Naive thymus-derived CD4-positive, alpha-beta T cell (primary cell): ENCODE measurements at regions not wholly inside any gene's neighbourhood (a gene's known extent, or its start where the extent isn't known, plus 50 kb on each side); places are given as distances from the start of the nearest gene placed in this dataset.

Experiments used
- ATAC-seq: fragments of 150-1000 bp; cut with Tn5 transposase; 2 replicates; pipeline ENCODE4 v1.10.0; 2021; ENCODE audit warnings: mild to moderate bottlenecking, moderate library complexity
- CTCF ChIA-PET: fragments of 350-600 bp; sonication (Branson Sonifier 250); formaldehyde crosslinking; loops from one replicate; lab custom pipeline; 2021; ENCODE audit warnings: antibody characterized with exemption; lab: Charles Lee
- POLR2A ChIA-PET: fragments of 350-600 bp; sonication (Branson Sonifier 250); formaldehyde crosslinking; loops from one replicate; lab custom pipeline; 2021; ENCODE audit warnings: antibody characterized with exemption, inconsistent platforms; lab: Charles Lee
- DNase-seq, 9 donors: peaks; one replicate each; pipeline versions ENCODE4 v3.0.0 to v3.0.0-alpha.2; 2020 to 2022; ENCODE audit warnings: mixed read lengths in 1 of 9
- H3K27ac ChIP-seq: one replicate; pipeline ENCODE4 v1.7.0; 2013; ENCODE audit warnings: mild to moderate bottlenecking, low read depth, low read length, moderate library complexity
- H3K27me3 ChIP-seq, 2 donors: one replicate each; pipeline ENCODE4 v1.7.0; 2013; ENCODE audit warnings: low read length in 2 of 2, mild to moderate bottlenecking in 2 of 2, moderate library complexity in 2 of 2; ENCODE audit not compliant: control insufficient read depth in 2 of 2, insufficient read depth in 2 of 2
- H3K36me3 ChIP-seq, 3 experiments: 1 replicate in 2 of 3; 2 replicates in 1 of 3; pipeline ENCODE4 v1.7.0; 2013; ENCODE audit warnings: low read length in 3 of 3, mild to moderate bottlenecking in 3 of 3, moderate library complexity in 1 of 3; ENCODE audit not compliant: insufficient read depth in 3 of 3, control insufficient read depth in 2 of 3
- H3K4me1 ChIP-seq, 2 donors: one replicate each; pipeline ENCODE4 v1.7.0; 2013; ENCODE audit warnings: low read length in 2 of 2, mild to moderate bottlenecking in 2 of 2, moderate library complexity in 1 of 2; ENCODE audit not compliant: control insufficient read depth in 2 of 2, insufficient read depth in 2 of 2
- H3K4me3 ChIP-seq: 2 replicates; pipeline ENCODE4 v1.7.0; 2013; ENCODE audit warnings: mild to moderate bottlenecking, low read length
- H3K9me3 ChIP-seq, 3 experiments: 1 replicate in 2 of 3; 2 replicates in 1 of 3; pipeline ENCODE4 v1.7.0; 2013; ENCODE audit warnings: low read length in 3 of 3; ENCODE audit not compliant: control insufficient read depth in 2 of 3
- H3K27ac Mint-ChIP-seq, 9 donors: one replicate each; pipeline ENCODE4 v1.8.0; 2020 to 2022; ENCODE audit warnings: mixed read lengths in 9 of 9, mild to moderate bottlenecking in 8 of 9, moderate library complexity in 5 of 9, inconsistent platforms in 2 of 9
- H3K27me3 Mint-ChIP-seq, 5 donors: one replicate each; pipeline ENCODE4 v1.8.0; 2021 to 2022; ENCODE audit warnings: mixed read lengths in 5 of 5, mild to moderate bottlenecking in 1 of 5
- H3K36me3 Mint-ChIP-seq, 5 donors: one replicate each; pipeline ENCODE4 v1.8.0; 2020 to 2022; ENCODE audit warnings: mixed read lengths in 5 of 5, mild to moderate bottlenecking in 3 of 5, inconsistent platforms in 1 of 5
- H3K4me1 Mint-ChIP-seq, 7 donors: one replicate each; pipeline ENCODE4 v1.8.0; 2020 to 2022; ENCODE audit warnings: mixed read lengths in 7 of 7, mild to moderate bottlenecking in 3 of 7, inconsistent platforms in 1 of 7
- H3K4me3 Mint-ChIP-seq, 10 donors: one replicate each; pipeline ENCODE4 v1.8.0; 2020 to 2022; ENCODE audit warnings: mild to moderate bottlenecking in 10 of 10, mixed read lengths in 10 of 10, moderate library complexity in 6 of 10, inconsistent platforms in 2 of 10
- H3K9me3 Mint-ChIP-seq, 11 donors: one replicate each; pipeline ENCODE4 v1.8.0; 2020 to 2022; ENCODE audit warnings: mixed read lengths in 11 of 11, mild to moderate bottlenecking in 4 of 11, inconsistent platforms in 1 of 11, moderate library complexity in 1 of 11
- intact Hi-C, 2 donors: fragments of 100-400 bp; cut with micrococcal nuclease; formaldehyde crosslinking; loops; one replicate each; pipeline ENCODE4 v1.15.1; 2023

- H3K27ac ChIP-seq = no peak overlapping the region
- peaks cover 0 to 4% (median 0%) of the 10 kb centered on the region in 11 donors for H3K9me3 Mint-ChIP-seq
- H3K4me3 Mint-ChIP-seq = no peak overlapping the region
- no peaks in the 10 kb centered on the region for H3K4me1 ChIP-seq
- no peaks in the 10 kb centered on the region for H3K27me3 Mint-ChIP-seq
- DNase-seq = no peak
- H3K4me3 ChIP-seq = no peak overlapping the region
- no peaks in the 10 kb centered on the region for H3K4me1 Mint-ChIP-seq
- H3K9me3 ChIP-seq = no peaks in the 10 kb centered on the region
- no peak for ATAC-seq
- H3K27me3 ChIP-seq = no peaks in the 10 kb centered on the region
- H3K36me3 ChIP-seq = no peaks in the 10 kb centered on the region
- ChIA-PET POLR2A (no interaction called here), CTCF (no interaction called here)
- H3K36me3 Mint-ChIP-seq = no peaks in the 10 kb centered on the region
- intact Hi-C loops = no loop called here
- H3K27ac Mint-ChIP-seq = no peak overlapping the region
These were observed 167.8 kb upstream of the HAND2 start for GRCh38 chr4:173697840-173698239.

DNA sequence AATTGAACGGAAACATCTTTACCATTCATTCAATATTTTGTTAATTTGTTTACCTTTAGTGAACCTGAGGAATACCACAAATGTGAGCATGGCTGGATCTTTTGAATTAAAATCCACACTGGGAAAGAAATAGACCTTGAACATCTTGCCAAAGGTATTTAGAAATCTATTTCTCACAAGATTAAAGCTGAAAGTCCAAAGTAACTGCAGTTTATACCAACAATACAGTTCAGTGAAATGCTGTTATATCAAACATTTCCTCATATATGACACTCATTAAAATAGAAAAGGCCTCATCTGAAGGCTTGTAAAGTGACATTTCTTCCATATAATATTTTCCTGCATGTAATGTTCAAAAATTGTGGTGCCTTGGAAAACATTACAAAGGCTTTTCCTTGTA lies 166.5 kb upstream of the HAND2 start:
- no peak overlapping the region for H3K27ac ChIP-seq
- intact Hi-C loops = no loop called here
- Mint-ChIP-seq H3K27ac (no peak overlapping the region), H3K9me3 (peaks cover 0 to 5% (median 0%) of the 10 kb centered on the region in 11 donors), H3K4me3 (no peak overlapping the region), H3K36me3 (no peaks in the 10 kb centered on the region), H3K27me3 (no peaks in the 10 kb centered on the region), H3K4me1 (no peaks in the 10 kb centered on the region)
- ChIA-PET CTCF (no interaction called here), POLR2A (no interaction called here)
- H3K36me3 ChIP-seq = no peaks in the 10 kb centered on the region
- H3K4me1 ChIP-seq = no peaks in the 10 kb centered on the region
- H3K27me3 ChIP-seq = no peaks in the 10 kb centered on the region
- no peak for DNase-seq
- H3K9me3 ChIP-seq = no peaks in the 10 kb centered on the region
- no peak for ATAC-seq
- no peak overlapping the region for H3K4me3 ChIP-seq

- CTCF ChIA-PET = no interaction called here
- ATAC-seq = no peak
- no peak overlapping the region for H3K27ac ChIP-seq
- H3K36me3 ChIP-seq = no peaks in the 10 kb centered on the region
- H3K4me1 ChIP-seq = no peaks in the 10 kb centered on the region
- DNase-seq = no peak
- Mint-ChIP-seq H3K4me1 (no peaks in the 10 kb centered on the region), H3K27me3 (no peaks in the 10 kb centered on the region), H3K27ac (no peak overlapping the region), H3K36me3 (no peaks in the 10 kb centered on the region), H3K4me3 (no peak overlapping the region), H3K9me3 (peaks cover 0 to 5% (median 0%) of the 10 kb centered on the region in 11 donors)
- POLR2A ChIA-PET = no interaction called here
- intact Hi-C loops = no loop called here
- no peaks in the 10 kb centered on the region for H3K9me3 ChIP-seq
- H3K4me3 ChIP-seq = no peak overlapping the region
- H3K27me3 ChIP-seq = no peaks in the 10 kb centered on the region
These were observed 166.0 kb upstream of the HAND2 start for GRCh38 chr4:173696011-173696410.

GRCh38 chr4:173685831-173686210 lies 155.8 kb upstream of the HAND2 start:
- Histone ChIP-seq H3K27ac (no peak overlapping the region), H3K9me3 (no peaks in the 10 kb centered on the region), H3K36me3 (no peaks in the 10 kb centered on the region), H3K27me3 (no peaks in the 10 kb centered on the region), H3K4me1 (no peaks in the 10 kb centered on the region), H3K4me3 (no peak overlapping the region)
- H3K36me3 Mint-ChIP-seq = no peaks in the 10 kb centered on the region
- CTCF ChIA-PET = no interaction called here
- no peak for ATAC-seq
- no peaks in the 10 kb centered on the region for H3K9me3 Mint-ChIP-seq
- intact Hi-C loops = no loop called here
- peaks cover 0 to 9% (median 0%) of the 10 kb centered on the region in 5 donors for H3K27me3 Mint-ChIP-seq
- no peak overlapping the region for H3K4me3 Mint-ChIP-seq
- no peak for DNase-seq
- H3K4me1 Mint-ChIP-seq = no peaks in the 10 kb centered on the region
- H3K27ac Mint-ChIP-seq = no peak overlapping the region
- POLR2A ChIA-PET = no interaction called here

GRCh38 chr4:173685165-173685830 lies 155.3 kb upstream of the HAND2 start:
- Histone ChIP-seq H3K4me3 (no peak overlapping the region), H3K9me3 (no peaks in the 10 kb centered on the region), H3K27me3 (no peaks in the 10 kb centered on the region), H3K36me3 (no peaks in the 10 kb centered on the region), H3K27ac (no peak overlapping the region), H3K4me1 (no peaks in the 10 kb centered on the region)
- intact Hi-C loops = no loop called here
- ATAC-seq (no peak), DNase-seq (no peak)
- CTCF ChIA-PET = no interaction called here
- Mint-ChIP-seq H3K9me3 (no peaks in the 10 kb centered on the region), H3K36me3 (no peaks in the 10 kb centered on the region), H3K4me1 (no peaks in the 10 kb centered on the region), H3K27me3 (peaks cover 0 to 10% (median 2%) of the 10 kb centered on the region in 5 donors), H3K4me3 (no peak overlapping the region), H3K27ac (no peak overlapping the region)
- POLR2A ChIA-PET = no interaction called here

DNA sequence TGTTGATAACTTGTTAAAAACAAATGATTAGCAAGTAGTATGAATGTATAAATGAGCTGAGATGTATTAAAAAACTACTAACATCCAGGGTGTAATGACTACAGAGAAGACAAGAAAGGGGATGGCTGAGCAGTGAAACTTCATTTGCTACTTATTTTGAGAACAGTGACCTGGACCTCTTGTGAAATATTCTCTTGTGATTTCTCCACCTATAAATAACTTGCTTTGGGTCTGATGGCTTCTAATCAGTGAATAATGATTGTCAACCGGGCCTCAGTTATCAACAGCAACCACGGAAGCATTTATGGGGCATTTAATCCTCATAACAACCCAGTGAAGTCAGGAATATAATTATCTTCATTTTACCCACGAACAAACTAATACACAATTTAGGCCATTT lies 154.2 kb upstream of the HAND2 start:
- no peaks in the 10 kb centered on the region for H3K4me1 ChIP-seq
- no peaks in the 10 kb centered on the region for H3K27me3 ChIP-seq
- no peak overlapping the region for H3K27ac Mint-ChIP-seq
- CTCF ChIA-PET = no interaction called here
- H3K27ac ChIP-seq = no peak overlapping the region
- no peak overlapping the region for H3K4me3 ChIP-seq
- H3K4me1 Mint-ChIP-seq = no peaks in the 10 kb centered on the region
- intact Hi-C loops = no loop called here
- H3K9me3 ChIP-seq = no peaks in the 10 kb centered on the region
- H3K4me3 Mint-ChIP-seq = no peak overlapping the region
- no peaks in the 10 kb centered on the region for H3K36me3 ChIP-seq
- POLR2A ChIA-PET = no interaction called here
- DNase-seq = no peak
- ATAC-seq = no peak
- H3K36me3 Mint-ChIP-seq = no peaks in the 10 kb centered on the region
- H3K9me3 Mint-ChIP-seq = no peaks in the 10 kb centered on the region
- H3K27me3 Mint-ChIP-seq = peaks cover 0 to 14% (median 6%) of the 10 kb centered on the region in 5 donors

DNA sequence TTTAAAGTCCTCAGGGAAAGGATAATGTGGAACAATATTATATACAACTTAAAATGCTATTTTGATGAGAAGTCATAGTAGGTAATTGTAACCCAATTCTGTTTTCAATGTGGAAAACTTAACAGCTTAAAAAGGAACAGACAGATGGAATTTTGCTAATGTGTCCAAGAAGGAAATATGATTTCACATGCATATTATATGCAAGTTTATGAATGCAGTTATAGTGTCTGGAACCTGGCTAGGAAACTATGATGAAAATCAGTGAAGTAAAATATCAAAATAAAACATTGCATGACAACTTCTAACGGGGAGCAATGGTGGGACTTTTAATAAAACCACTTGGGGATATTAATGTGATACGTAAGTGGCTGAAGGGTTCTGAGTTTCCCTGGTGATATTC lies 152.6 kb upstream of the HAND2 start:
- DNase-seq (no peak), ATAC-seq (no peak)
- no peaks in the 10 kb centered on the region for H3K36me3 Mint-ChIP-seq
- peaks cover 0 to 3% (median 0%) of the 10 kb centered on the region in 11 donors for H3K9me3 Mint-ChIP-seq
- Histone ChIP-seq H3K27ac (no peak overlapping the region), H3K4me3 (no peak overlapping the region), H3K36me3 (no peaks in the 10 kb centered on the region), H3K9me3 (no peaks in the 10 kb centered on the region), H3K27me3 (no peaks in the 10 kb centered on the region), H3K4me1 (no peaks in the 10 kb centered on the region)
- peaks cover 0 to 14% (median 6%) of the 10 kb centered on the region in 5 donors for H3K27me3 Mint-ChIP-seq
- intact Hi-C loops = no loop called here
- H3K27ac Mint-ChIP-seq = no peak overlapping the region
- no peaks in the 10 kb centered on the region for H3K4me1 Mint-ChIP-seq
- ChIA-PET POLR2A (no interaction called here), CTCF (no interaction called here)
- H3K4me3 Mint-ChIP-seq = no peak overlapping the region
